Stimulated activated CD4-positive, alpha-beta T cell treated with anti-CD3 and anti-CD28 coated beads, TNF-alpha, amount 100 ng/mL, for 48 hours (primary cell): ENCODE measurements at regions not wholly inside any gene's neighbourhood (a gene's known extent, or its start where the extent isn't known, plus 50 kb on each side); places are given as distances from the start of the nearest gene placed in this dataset.
"Not testable (repeated sequence)": the region's sequence is repeated elsewhere in the genome, so short reads cannot be mapped to it uniquely, and the experiment has no call there.

Source experiments
- DNase-seq, 3 donors: peaks; one replicate each; pipeline ENCODE4 v3.0.0-alpha.2; 2020; ENCODE audit warnings: low read depth in 3 of 3

- no peak for DNase-seq
Observed at GRCh38 chr2:129189617-129190319, 789.7 kb upstream of the RAB6C start.

GRCh38 chr2:129190494-129190893 is 789.0 kb upstream of the RAB6C start:
- DNase-seq = no peak

GRCh38 chr2:129191530-129191929 is 787.9 kb upstream of the RAB6C start:
- DNase-seq = no peak

- no peak for DNase-seq
Observed at GRCh38 chr2:129192117-129192516, 787.3 kb upstream of the RAB6C start.

GRCh38 chr2:129192841-129193253 is 786.6 kb upstream of the RAB6C start:
- DNase-seq = no peak

GRCh38 chr2:129193961-129194360 is 785.5 kb upstream of the RAB6C start:
- no peak for DNase-seq

- no peak for DNase-seq
Observed at GRCh38 chr2:129199501-129199900, 780.0 kb upstream of the RAB6C start.

GRCh38 chr2:129201696-129202095 is 777.8 kb upstream of the RAB6C start:
- no peak for DNase-seq

GRCh38 chr2:129203331-129203730 is 776.1 kb upstream of the RAB6C start:
- DNase-seq = no peak

- DNase-seq = not testable (repeated sequence)
Observed at GRCh38 chr2:129204581-129204980, 774.9 kb upstream of the RAB6C start.

- no peak for DNase-seq
Observed at GRCh38 chr2:129205176-129205575, 774.3 kb upstream of the RAB6C start.

GRCh38 chr2:129205766-129206165 is 773.7 kb upstream of the RAB6C start:
- DNase-seq = no peak

GRCh38 chr2:129212299-129212958 is 767.0 kb upstream of the RAB6C start:
- DNase-seq = no peak

GRCh38 chr2:129224022-129224421 is 755.4 kb upstream of the RAB6C start:
- no peak for DNase-seq

GRCh38 chr2:129224486-129224885 is 755.0 kb upstream of the RAB6C start:
- no peak for DNase-seq

- DNase-seq = no peak
Observed at GRCh38 chr2:129229196-129229595, 750.3 kb upstream of the RAB6C start.

GRCh38 chr2:129229830-129230441 is 749.5 kb upstream of the RAB6C start:
- DNase-seq = no peak

- no peak for DNase-seq
Observed at GRCh38 chr2:129231924-129232323, 747.5 kb upstream of the RAB6C start.

- DNase-seq = no peak
Observed at GRCh38 chr2:129233166-129233565, 746.3 kb upstream of the RAB6C start.

- DNase-seq = no peak
Observed at GRCh38 chr2:129233751-129234406, 745.6 kb upstream of the RAB6C start.

GRCh38 chr2:129236601-129237000 is 742.9 kb upstream of the RAB6C start:
- no peak for DNase-seq

GRCh38 chr2:129237966-129238725 is 741.3 kb upstream of the RAB6C start:
- no peak for DNase-seq
